Liver (tissue), 8 donors: ENCODE measurements at regions not wholly inside any gene's neighbourhood (a gene's known extent, or its start where the extent isn't known, plus 50 kb on each side); places are given as distances from the start of the nearest gene placed in this dataset.

Experiments
- DNase-seq: peaks from one replicate; pipeline ENCODE4 v3.0.0-alpha.2; 2017; ENCODE audit warnings: low spot score
- H3K27ac ChIP-seq, 2 donors: one replicate each; pipeline ENCODE4 v1.7.0; 2013; ENCODE audit warnings: inconsistent platforms in 2 of 2, low read length in 2 of 2, control low read depth in 1 of 2, low read depth in 1 of 2, mild to moderate bottlenecking in 1 of 2
- H3K27me3 ChIP-seq, 4 donors: one replicate each; pipeline versions ENCODE4 v1.6.1 to v1.7.0; 2013; ENCODE audit warnings: low read length in 3 of 4, inconsistent platforms in 1 of 4, mild to moderate bottlenecking in 1 of 4, moderate library complexity in 1 of 4; ENCODE audit not compliant: control insufficient read depth in 4 of 4, insufficient read depth in 4 of 4
- H3K36me3 ChIP-seq, 4 donors: one replicate each; pipeline versions ENCODE4 v1.6.1 to v1.7.0; 2013; ENCODE audit warnings: low read length in 3 of 4, mild to moderate bottlenecking in 3 of 4, low read depth in 1 of 4, moderate library complexity in 1 of 4; ENCODE audit not compliant: control insufficient read depth in 4 of 4, insufficient read depth in 3 of 4
- H3K4me1 ChIP-seq, 4 donors: one replicate each; pipeline versions ENCODE4 v1.6.1 to v1.7.0; 2013; ENCODE audit warnings: low read length in 3 of 4, mild to moderate bottlenecking in 3 of 4, moderate library complexity in 1 of 4; ENCODE audit not compliant: control insufficient read depth in 4 of 4, insufficient read depth in 4 of 4
- H3K4me3 ChIP-seq, 3 donors: one replicate each; pipeline versions ENCODE4 v1.6.1 to v1.7.0; 2013; ENCODE audit warnings: low read length in 3 of 3, control low read depth in 1 of 3, low read depth in 1 of 3, mild to moderate bottlenecking in 1 of 3
- H3K9ac ChIP-seq, 2 donors: one replicate each; pipeline ENCODE4 v1.7.0; 2013; ENCODE audit warnings: low read length in 2 of 2, mild to moderate bottlenecking in 2 of 2, moderate library complexity in 2 of 2, control low read depth in 1 of 2, low read depth in 1 of 2
- H3K9me3 ChIP-seq, 4 donors: one replicate each; pipeline versions ENCODE4 v1.6.1 to v1.7.0; 2013; ENCODE audit warnings: low read length in 3 of 4; ENCODE audit not compliant: control insufficient read depth in 4 of 4
- ATF3 ChIP-seq: IDR thresholded peaks from 2 replicates; pipeline ENCODE4 v1.6.1; 2016; ENCODE audit warnings: antibody characterized with exemption
- CTCF ChIP-seq: fragments of 150-350 bp; IDR thresholded peaks from 2 replicates; pipeline ENCODE4 v1.5.1; 2017; ENCODE audit warnings: improper control_type of control experiment, low read depth, low read length; ENCODE audit not compliant: missing input control
- EGR1 ChIP-seq, 2 donors: IDR thresholded peaks; 2 replicates each; pipeline ENCODE4 v1.6.1; 2016 to 2018; ENCODE audit warnings: antibody characterized with exemption in 2 of 2, low read depth in 2 of 2
- FOXA1 ChIP-seq: IDR thresholded peaks from 2 replicates; pipeline ENCODE4 v1.6.1; 2016; ENCODE audit warnings: antibody characterized with exemption
- FOXA2 ChIP-seq: IDR thresholded peaks from 2 replicates; pipeline ENCODE4 v1.6.1; 2016; ENCODE audit warnings: antibody characterized with exemption
- GABPA ChIP-seq, 2 donors: IDR thresholded peaks in 1 of 2; conservative IDR thresholded peaks in 1 of 2; 2 replicates each; pipeline ENCODE4 v1.6.1; 2016; ENCODE audit warnings: antibody characterized with exemption in 2 of 2, mild to moderate bottlenecking in 1 of 2, moderate library complexity in 1 of 2
- HNF4A ChIP-seq, 2 donors: conservative IDR thresholded peaks; 2 replicates each; pipeline ENCODE4 v1.6.1; 2016; ENCODE audit warnings: antibody characterized with exemption in 2 of 2, mild to moderate bottlenecking in 2 of 2
- HNF4G ChIP-seq: IDR thresholded peaks from 2 replicates; pipeline ENCODE4 v1.6.1; 2016; ENCODE audit warnings: antibody characterized with exemption
- MAX ChIP-seq: IDR thresholded peaks from 2 replicates; pipeline ENCODE4 v1.6.1; 2016; ENCODE audit warnings: antibody characterized with exemption
- NR2F2 ChIP-seq: IDR thresholded peaks from 2 replicates; pipeline ENCODE4 v1.6.1; 2016; ENCODE audit warnings: antibody characterized with exemption
- RAD21 ChIP-seq, 2 donors: IDR thresholded peaks; 2 replicates each; pipeline ENCODE4 v1.6.1; 2016; ENCODE audit warnings: antibody characterized with exemption in 2 of 2, mild to moderate bottlenecking in 2 of 2
- REST ChIP-seq: IDR thresholded peaks from 2 replicates; pipeline ENCODE4 v1.6.1; 2016; ENCODE audit warnings: antibody characterized with exemption, mild to moderate bottlenecking
- RXRA ChIP-seq, 2 donors: IDR thresholded peaks; 2 replicates each; pipeline ENCODE4 v1.6.1; 2017 to 2018; ENCODE audit warnings: antibody characterized with exemption in 2 of 2, mild to moderate bottlenecking in 1 of 2
- SP1 ChIP-seq: IDR thresholded peaks from 2 replicates; pipeline ENCODE4 v1.6.1; 2018; ENCODE audit warnings: antibody characterized with exemption, mild to moderate bottlenecking
- TAF1 ChIP-seq: conservative IDR thresholded peaks from 2 replicates; pipeline ENCODE4 v1.6.1; 2016; ENCODE audit warnings: antibody characterized with exemption, mild to moderate bottlenecking
- YY1 ChIP-seq: IDR thresholded peaks from 2 replicates; pipeline ENCODE4 v1.6.1; 2016; ENCODE audit warnings: antibody characterized with exemption, mild to moderate bottlenecking
- ZBTB33 ChIP-seq: IDR thresholded peaks from 2 replicates; pipeline ENCODE4 v1.6.1; 2016; ENCODE audit warnings: antibody characterized with exemption
- WGBS: extraction: QIAGEN DNeasy Blood & Tissue Kit; methylation state at CpG from one replicate; pipeline ENCODE4 v1.1.7; 2013; 5-methylcytosine and 5-hydroxymethylcytosine counted together
- donor health status: healthy.
- donor health status: healthy.
- donor health status: healthy.
- donor health status: healthy.
- donor health status: healthy.

- peaks cover 0 to 3% (median 0%) of the 10 kb centered on the region in 4 donors for H3K27me3 ChIP-seq
- H3K9me3 ChIP-seq, result no peaks in the 10 kb centered on the region
- 91% methylated on average over 1 of the region's 1 CpG for WGBS
- DNase-seq, result no peak
- no peak overlapping the region for H3K27ac ChIP-seq
- H3K36me3 ChIP-seq, result no peaks in the 10 kb centered on the region
- no peaks in the 10 kb centered on the region for H3K4me1 ChIP-seq
- H3K4me3 ChIP-seq, result no peak overlapping the region
- no peak for TF ChIP-seq RAD21 (IDR thresholded peaks at IDR 0.05)
- no peak for TF ChIP-seq GABPA (IDR thresholded peaks at IDR 0.05 in 1 of 2, conservative IDR thresholded peaks at IDR 0.05 in 1 of 2)
- TF ChIP-seq CTCF, result no peak
- no peak for TF ChIP-seq EGR1 (IDR thresholded peaks at IDR 0.05; ENCODE audit: low read depth in 2 of 2)
- no peak for TF ChIP-seq RXRA (IDR thresholded peaks at IDR 0.05)
- TF ChIP-seq YY1, result no peak
- TF ChIP-seq HNF4A (conservative IDR thresholded peaks at IDR 0.05), result no peak
- TF ChIP-seq NR2F2, result no peak
- no peak for TF ChIP-seq TAF1
- TF ChIP-seq ATF3, result no peak
- TF ChIP-seq FOXA1, result no peak
- no peak overlapping the region for H3K9ac ChIP-seq
Observed at GRCh38 chr1:163412221-163412620, 90.5 kb downstream of the NUF2 start.

GRCh38 chr1:163414778-163415177 is 93.0 kb downstream of the NUF2 start:
- WGBS, result 74% methylated on average over 3 of the region's 3 CpGs
- Histone ChIP-seq H3K4me1 (no peaks in the 10 kb centered on the region), H3K4me3 (no peak overlapping the region), H3K9ac (no peak overlapping the region), H3K27ac (no peak overlapping the region), H3K9me3 (no peaks in the 10 kb centered on the region), H3K27me3 (no peaks in the 10 kb centered on the region), H3K36me3 (no peaks in the 10 kb centered on the region)
- no peak for DNase-seq
- no peak for TF ChIP-seq RXRA (IDR thresholded peaks at IDR 0.05)
- TF ChIP-seq HNF4A (conservative IDR thresholded peaks at IDR 0.05), result no peak

GRCh38 chr1:163421701-163422100 is 99.9 kb downstream of the NUF2 start:
- no peak overlapping the region for H3K4me3 ChIP-seq
- no peak overlapping the region for H3K9ac ChIP-seq
- no peak for DNase-seq
- no peaks in the 10 kb centered on the region for H3K4me1 ChIP-seq
- no peaks in the 10 kb centered on the region for H3K36me3 ChIP-seq
- H3K27me3 ChIP-seq, result peaks cover 0 to 4% (median 1%) of the 10 kb centered on the region in 4 donors
- WGBS, result 63% methylated on average over 2 of the region's 2 CpGs
- no peak overlapping the region for H3K27ac ChIP-seq
- TF ChIP-seq YY1 (no peak), CTCF (no peak), HNF4A (conservative IDR thresholded peaks at IDR 0.05) (no peak), FOXA2 (no peak), HNF4G (no peak), MAX (no peak), REST (no peak), ZBTB33 (no peak), SP1 (no peak), NR2F2 (no peak), GABPA (IDR thresholded peaks at IDR 0.05 in 1 of 2, conservative IDR thresholded peaks at IDR 0.05 in 1 of 2) (no peak), EGR1 (IDR thresholded peaks at IDR 0.05; ENCODE audit: low read depth in 2 of 2) (no peak)
- no peaks in the 10 kb centered on the region for H3K9me3 ChIP-seq
